Effector CD4-positive, alpha-beta T cell (primary cell): ENCODE measurements at regions not wholly inside any gene's neighbourhood (a gene's known extent, or its start where the extent isn't known, plus 50 kb on each side); places are given as distances from the start of the nearest gene placed in this dataset.
"Not testable (repeated sequence)": the region's sequence is repeated elsewhere in the genome, so short reads cannot be mapped to it uniquely, and the experiment has no call there.

Source experiments
- DNase-seq: peaks from one replicate; pipeline ENCODE4 v3.0.0-alpha.2; 2020

DNA sequence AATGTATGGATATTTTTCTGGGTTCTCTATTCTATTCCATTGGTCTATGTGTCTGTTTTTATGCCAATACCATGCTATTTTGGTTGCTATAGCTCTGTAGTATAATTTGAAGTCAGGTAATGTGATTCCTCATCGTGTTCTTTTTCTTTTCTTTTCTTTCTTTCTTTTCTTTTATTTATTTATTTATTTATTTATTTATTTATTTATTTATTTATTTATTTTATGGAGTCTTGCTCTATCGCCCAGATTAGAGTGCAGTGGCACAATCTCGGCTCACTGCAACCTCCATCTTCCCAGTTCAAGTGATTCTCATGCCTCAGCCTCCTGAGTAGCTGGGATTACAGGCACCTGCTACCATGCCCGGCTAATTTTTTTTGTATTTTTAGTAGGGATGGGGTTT lies 315.2 kb downstream of the SV2B start:
- DNase-seq: not testable (repeated sequence)

DNA sequence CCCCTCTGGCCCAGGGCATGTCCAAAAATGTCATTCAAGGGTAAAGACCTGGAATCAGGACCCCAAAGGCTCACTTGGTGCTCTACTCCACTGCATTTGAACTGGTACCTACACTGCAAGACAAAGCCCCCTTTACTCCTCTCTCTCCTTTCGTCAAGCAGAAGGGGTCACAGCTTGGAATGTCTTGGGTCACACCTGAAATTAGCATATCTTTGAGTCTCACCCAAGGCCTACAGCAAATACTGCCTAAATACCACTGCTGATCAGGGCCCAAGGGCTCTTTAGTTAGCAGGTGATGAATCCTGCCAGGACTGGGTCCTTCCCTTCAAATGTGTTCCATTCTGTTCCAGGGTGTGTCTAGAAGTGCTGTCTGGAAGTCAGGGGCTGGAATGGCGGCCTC lies 320.6 kb downstream of the SV2B start:
- DNase-seq: no peak

DNA sequence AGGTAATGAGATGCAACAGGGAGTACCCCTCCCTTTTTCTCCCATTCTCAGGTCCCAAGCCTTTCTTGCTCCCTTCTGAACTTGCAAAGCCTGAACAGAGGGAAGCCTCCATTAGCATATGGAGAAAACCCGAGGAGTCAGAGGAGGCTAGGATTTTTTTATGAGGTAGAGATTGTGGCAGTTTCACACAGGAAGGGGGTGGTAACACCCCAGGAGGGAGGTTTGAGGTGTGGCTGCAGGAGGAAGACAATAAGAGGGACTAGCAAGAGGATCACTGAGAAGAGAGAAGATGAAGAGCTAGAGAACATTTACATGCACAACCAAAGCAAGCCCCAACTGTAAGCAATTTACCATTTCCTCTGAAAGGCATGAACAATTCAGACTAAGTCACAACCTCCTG lies 322.7 kb downstream of the SV2B start:
- no peak for DNase-seq

DNA sequence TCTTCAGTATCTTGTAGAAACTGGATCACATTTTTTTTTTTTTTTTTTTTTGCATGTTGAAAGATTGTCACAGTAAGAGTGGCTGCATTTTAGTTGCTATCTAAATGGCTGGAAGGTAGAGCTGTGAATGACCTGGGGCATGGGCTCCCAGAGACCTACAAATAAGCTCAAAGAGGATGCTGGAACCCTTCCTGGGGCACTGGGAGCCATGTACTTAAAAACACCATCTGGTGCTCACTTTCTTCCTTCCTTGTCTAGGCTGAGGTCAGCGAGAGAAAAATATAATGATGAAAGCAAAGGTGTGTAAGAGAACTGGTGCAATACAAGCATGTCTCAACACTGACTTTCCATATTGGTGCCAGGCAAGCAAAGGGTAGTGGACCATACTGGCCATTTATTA lies 323.9 kb downstream of the SV2B start:
- no peak for DNase-seq

DNA sequence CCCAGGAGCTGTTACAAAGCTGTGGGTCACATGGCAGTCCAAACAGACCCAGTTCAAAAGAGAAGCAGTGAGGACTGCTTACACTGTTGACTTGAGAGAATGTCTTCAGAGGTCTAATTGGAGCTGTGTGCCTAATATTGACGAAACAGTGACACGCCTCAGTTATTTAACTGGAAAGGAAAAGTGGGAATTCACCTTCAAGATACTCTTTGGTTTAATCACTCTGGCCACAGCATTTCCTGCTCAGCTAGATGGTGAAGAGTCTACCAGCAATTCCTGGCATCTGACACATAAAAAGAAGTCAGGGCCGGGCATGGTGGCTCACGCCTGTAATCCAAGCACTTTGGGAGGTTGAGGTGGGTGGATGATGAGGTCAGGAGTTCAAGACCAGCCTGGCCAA lies 326.4 kb downstream of the SV2B start:
- no peak for DNase-seq

DNA sequence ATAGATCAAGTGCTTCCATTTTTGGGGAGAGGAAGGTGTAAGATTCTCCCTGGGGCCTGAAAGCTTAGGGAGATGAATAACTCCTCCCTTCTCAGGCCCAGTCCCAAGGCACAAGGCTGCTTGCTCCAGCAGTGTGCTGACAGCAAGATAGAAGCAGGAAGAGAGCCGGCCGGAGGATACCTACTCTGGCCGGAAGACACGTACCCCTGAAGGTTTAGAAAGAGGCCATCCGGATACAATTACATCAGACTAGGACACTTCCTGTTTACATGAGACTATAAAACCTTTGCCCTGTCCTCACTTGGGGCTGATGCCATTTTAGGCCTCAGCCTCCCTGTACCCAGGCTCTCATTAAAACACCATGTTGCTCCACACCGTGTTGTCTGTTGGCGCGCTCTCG lies 329.9 kb downstream of the SV2B start:
- no peak for DNase-seq

DNA sequence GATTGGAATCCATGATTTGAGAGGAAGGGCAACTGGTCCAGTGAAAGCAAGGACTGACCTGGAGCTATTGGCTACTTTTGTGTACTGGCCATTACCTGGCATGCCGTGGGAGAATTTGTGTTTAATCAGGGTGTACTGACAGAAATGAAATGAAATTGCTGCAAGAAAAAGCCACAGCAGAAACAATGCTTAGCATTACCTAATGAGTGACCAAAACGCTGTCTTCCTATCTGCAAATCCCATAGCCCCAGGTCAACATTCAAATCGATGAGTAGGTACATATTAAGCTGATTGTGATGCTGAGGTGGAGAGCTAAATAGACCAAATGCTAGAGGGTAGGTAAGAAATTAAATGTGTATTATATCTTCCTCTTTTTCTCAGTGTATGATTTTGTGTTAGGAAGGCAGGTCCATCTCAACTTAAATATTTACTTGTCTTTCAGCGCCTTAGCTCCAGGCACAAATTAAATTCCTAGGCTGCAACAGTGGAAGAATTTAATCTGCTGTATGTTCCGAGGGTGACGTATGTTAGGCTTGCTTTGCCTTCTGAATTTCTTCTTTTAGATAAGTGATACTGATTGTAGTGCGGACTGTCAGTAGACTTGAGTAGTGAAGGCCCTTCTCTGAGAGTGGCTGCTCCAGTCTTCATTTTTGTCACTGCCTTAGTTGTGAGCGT lies 331.1 kb downstream of the SV2B start:
- no peak for DNase-seq

DNA sequence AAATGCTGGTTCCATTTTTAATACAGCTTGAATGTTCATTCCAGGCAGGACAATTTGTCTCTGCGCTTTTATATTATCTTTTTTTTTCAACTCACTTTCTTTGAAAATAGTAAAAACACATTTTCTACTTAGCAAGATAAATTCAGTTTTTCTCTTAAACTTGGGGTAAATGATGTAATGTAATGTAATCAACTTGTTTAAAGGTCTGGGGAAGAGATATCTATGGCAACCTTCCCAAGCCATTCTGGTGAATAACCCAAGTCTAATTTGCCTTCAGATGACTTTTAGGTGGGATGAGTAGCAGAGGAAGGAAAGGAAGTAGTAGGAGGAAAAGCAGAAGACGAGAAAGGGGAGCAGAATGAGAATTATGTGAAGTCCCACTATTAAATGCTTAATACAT lies 335.1 kb downstream of the SV2B start:
- no peak for DNase-seq

DNA sequence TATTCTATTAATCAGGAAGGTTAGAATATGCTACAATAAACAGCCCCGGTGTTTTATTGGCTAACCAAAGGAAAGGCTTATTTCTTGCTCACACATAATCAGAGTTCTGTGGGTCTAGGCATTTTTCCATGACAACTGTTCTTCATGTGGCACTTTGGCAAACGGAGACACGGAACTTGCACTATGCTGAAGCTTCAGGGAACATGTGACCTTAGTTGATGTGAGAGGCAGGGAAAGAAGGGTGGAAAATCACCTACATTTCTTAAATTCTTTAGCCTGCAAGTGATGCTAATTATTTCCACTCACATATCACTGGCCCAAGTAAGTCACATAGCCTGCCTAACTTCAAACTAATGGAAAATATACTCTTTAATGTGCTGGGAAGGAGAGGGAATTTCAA lies 344.6 kb downstream of the SV2B start:
- DNase-seq: no peak

DNA sequence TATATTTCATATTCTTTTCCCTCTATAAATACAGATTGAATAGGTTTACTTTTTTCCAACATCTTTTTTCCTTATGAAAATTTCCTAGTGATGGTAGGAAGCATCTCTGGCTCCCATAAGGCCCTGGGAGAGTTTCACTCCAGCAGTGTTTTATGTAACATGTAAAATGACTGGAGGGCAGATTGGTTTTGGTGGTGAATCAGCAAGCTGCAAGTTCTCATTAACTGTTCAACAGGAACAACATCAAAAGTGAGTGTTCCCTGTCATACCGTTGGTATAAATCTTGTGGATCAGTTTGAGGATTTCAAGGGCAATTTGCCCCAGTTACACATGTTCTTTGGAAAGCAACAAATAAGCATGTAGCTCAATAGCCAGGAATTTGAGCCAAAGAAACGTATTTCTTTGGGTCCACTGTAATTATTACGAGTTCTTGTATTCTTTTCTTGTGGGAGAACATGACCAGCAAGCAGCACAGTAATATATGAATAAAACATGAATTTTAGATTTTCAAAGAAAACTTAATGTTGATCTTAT lies 345.7 kb downstream of the SV2B start:
- DNase-seq: no peak

DNA sequence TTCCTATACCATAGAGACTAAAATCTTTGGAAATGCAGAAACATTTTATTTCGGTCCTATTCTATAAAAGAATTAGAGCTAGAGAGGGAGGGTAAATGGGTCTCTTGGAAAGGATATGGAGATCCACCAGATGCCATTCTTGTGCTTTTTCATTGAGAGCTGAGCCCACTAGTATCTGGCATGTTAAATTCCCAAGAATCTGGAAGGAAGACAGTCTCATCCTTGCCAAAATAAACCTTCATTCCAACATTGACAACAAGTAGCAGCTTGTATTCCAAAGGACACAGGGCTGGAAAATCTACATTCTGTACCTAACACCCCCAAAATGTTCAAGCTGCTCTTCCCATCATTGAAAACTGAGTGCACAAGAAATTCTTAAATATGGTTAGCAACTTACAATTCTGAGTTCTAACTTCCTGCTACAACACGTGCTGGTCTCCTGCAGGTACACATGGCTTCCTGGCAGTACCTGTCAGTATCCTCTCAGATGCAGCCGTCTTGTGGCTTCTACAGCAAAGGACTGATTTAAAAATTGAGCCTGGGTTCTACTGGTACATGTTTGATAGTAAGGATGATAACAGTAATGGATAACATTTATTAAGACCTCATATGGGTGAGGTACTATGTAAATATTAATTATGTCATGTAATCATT lies 348.1 kb downstream of the SV2B start:
- DNase-seq: no peak

DNA sequence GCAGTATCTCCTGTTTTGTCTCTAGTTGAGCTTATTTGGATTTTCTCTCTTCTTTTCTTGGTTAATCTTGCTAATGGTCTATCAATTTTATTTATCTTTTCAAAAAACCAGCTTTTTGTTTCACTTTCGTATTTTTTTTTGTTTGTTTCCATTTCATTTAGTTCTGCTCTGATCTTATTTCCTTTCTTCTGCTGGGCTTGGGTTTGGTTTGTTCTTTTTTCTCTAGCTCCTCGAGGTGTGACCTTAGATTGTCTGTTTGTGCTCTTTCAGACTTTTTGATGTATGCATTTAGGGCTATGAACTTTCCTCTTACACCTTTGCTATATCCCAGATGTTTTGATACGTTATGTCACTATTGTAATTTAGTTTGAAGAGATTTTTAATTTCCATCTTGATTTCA lies 353.3 kb downstream of the SV2B start:
- DNase-seq: not testable (repeated sequence)

DNA sequence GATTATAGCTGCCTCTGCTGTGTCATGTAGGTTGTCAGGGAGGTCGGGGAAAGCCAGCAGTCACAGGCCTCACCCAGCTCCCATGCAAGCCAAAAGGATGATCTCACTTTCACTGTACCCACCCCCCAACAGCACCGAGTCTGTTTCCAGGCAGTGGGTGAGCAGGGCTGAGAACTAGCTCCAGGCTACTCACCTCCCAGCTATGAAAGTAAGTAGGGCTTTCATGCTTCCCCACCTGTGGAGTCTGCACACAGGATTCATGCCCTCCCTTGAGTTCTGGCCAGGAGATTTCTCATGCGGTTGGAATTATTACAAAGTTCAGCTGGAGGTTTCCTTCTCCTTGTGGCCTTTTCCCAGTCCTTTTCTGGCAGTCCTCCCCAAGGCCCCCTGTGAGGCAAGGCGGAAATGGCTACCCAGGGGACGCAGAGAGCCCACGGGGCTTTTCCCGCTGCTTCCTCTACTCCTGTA lies 356.2 kb downstream of the SV2B start:
- no peak for DNase-seq

DNA sequence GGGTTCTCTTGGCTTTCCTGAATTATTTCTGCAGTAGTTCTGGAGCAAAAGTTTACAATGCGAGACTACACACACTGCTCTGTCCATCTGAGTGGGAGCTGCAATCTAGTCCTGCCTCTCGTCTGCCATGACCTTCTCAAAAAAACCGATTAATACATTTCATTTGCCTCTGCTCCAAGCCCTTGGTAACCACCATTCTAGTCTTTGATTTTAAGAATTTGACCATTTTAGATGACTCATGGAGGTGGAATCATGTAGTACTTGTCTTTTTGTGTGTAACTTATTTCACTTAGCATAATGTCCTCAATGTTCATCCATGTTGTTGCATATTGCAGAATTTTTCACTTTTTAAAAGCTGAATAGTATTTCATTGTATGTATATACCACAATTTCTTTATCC lies 356.9 kb downstream of the SV2B start:
- DNase-seq: no peak

DNA sequence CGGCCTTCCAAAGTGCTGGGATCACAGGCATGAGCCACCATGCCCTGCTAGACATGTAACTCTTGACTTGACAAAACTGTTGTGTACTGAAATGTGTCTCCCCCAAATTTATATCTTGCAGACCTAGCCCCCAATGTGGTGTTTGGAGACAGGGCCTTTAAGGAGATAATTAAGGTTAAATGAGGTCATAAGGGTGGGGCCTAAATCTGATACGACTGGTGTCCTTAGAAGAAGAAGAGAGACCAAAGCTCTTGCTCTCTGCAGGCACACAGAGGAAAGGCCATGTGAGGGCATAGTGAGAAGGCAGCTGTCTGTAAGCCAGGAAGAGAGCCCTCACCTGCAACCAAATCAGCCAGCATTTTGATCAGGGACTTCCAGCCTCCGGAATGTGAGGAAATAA lies 361.3 kb downstream of the SV2B start:
- DNase-seq: no peak

DNA sequence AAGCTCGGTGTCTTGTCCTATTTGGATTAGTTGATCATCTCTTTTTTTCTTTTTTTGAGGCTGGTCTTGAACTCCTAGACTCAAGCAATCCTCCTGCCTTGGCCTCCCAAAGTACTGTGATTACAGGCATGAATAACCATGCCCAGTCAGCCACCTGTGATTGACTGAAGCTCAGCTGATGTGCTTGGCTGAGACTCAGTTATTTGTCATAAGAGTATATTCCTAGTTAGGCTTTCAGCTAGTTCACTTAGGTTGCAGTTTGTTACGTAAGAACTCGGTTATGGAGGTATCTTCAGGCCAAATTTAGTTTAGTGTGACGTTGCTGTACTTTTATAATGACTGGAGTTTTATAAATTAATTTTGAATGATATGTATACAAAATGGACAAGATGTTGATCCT lies 365.0 kb downstream of the SV2B start:
- no peak for DNase-seq

DNA sequence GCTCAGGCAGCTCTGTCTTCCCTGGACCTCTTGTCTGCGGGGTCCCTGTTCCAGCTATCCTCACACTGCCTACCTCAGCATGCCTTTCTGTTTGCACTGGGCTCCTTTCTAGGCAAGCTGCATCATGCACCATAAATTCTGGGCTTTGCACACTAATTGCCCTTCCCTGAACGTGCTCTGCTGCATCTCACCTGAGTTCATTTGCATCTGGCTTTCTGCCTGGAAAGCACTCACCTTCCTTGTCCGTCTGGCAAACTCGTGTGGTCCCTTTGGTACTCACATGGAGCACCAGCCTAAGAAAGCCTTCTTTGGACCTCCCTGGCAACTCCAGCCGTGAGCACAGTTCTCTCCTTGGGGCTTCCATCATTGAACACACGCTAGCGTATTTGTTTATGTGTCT lies 365.6 kb downstream of the SV2B start:
- DNase-seq: no peak

DNA sequence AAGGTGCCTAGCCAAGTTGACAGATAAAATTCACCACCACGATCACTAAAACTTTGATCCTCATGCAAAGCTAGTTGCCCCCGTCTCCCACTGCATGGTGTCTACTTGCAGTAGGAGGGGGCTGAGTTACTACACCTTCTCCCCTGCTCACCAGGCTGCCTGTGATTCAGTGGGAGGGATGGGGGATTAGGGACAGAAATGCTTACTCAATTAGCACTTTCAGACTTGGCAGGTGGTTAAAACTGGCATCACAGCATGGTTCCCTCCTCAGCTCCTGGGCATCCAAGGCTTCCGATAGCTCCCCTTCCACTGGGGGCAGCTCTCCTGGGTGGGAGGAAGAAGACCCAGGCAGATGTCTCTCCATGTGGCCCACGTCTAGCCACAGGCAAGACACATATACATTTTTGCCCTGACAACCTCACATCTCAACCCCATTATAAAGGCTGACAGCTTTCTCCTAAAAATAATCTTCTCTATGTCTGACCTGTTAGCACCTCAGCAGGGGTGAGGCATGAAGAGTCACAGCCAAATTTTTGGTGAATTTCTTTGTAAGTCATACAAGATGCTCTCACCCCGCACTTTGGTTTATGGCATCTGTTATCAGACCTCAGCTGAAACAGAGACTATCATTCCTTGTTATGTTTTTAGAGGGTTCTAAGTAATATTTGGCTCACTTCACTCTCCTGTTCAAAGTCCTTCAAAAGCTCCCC lies 369.0 kb downstream of the SV2B start:
- DNase-seq: no peak

DNA sequence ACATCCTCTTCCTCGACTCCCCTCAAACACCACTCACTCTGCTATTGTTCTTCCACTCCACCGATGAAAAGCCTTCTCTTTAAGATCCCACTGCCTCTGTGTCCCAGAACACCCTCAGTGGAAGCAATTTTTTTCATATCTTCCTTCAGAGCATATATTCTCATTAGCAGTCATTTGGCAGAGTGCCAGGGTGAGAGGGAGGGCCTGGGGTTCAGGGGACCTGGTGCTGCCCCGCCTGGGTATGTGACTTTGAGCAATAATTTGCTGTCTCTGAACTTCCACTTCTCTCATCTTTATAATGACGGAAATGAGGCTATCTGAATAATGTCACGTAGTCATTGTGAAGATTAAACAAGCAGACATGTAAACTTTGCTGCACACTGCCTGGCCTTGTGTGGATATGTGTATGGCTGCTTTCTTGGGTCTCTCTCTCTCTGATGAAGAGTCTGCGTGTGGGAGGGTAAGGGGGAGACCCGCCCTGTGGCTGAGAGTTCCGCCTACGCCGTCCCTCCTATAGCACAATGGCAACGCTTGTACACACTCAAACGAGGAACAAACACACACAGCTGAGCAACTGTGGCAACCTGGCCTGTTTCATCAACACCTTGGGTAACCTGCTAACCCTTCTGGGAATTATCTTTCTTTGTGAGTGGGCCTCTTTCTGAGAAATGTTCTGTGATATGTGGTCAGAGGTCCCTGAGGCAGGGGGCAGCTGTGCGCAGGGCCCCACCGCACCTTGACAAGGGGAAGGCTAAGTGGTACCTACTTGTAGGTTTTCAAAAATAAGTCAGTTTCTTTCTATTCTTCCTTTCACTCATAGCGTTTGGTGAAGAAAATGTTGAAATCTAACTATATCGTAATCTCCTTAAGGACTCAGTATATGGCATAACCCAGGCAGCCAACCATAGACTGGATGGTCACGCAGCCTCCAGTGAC lies 369.8 kb downstream of the SV2B start:
- DNase-seq: peak; percentile 16

DNA sequence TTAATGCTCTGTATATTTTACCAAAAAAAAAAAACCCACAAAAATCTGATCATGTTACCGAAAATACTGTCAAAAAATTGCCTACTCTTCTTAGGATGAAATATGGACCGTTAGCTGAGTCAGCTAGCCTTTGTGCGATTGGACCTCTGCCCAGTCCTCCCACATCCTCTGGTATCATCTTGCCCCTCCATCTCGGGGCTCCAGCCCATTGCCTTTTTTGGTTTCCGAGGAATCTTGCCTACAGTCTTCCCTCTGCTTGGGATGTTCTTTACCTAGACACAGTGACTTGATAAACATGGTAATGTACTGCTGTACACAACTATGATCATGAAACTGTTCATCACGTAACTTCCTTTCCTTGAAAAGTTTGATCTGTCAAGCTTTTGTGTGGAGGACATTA lies 371.4 kb downstream of the SV2B start:
- no peak for DNase-seq

DNA sequence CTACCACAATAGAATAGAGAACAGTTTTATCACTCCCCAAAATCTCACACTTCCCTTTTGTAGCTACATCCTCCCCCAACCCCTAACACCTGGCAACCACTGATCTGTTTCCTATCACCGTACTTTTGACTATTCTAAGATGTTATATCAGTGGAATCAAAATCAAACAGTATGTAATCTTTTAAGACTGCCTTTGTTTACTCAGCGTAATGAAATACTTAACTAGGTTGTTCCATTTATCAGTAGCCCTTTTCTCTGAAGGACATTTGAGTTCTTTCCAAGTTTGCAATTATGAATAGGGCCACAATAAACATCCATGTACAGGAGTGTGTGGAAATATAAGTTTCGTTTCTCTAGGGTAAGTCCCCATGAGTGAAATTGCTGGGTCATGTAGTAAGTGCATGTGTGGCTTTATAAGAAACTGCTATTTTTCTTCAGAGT lies 372.3 kb downstream of the SV2B start:
- DNase-seq: no peak

DNA sequence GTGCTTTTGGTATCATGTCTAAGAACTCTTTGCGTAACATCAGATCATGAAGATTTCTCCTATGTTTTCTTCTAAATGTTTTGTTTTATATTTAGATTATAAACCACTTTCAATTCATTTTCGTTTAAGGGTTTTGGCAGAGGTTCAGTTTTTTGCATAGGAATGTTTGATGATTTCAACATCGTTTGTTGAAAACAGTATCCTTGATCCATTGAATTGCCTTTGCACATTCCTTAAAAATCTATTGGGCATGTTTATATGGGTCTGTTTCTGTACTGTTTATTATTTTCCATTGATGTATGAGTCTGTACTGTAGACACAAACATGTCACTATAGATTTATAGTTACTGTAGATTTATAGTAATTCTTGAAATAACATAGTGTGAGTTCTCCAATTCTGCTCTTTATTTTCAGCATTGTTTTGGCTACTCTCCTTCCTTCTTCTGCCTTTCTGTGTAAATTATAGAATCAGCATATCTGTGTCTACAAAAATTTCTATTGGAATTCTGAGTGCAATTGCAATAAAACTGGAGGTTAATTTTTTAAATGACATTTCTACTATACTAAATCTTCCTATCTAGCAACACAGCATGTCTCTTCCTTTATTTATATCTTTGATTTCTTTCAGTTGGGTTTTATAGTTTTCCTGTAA lies 374.0 kb downstream of the SV2B start:
- no peak for DNase-seq
